ENCODE measurements at regions not wholly inside any gene's neighbourhood (a gene's known extent, or its start where the extent isn't known, plus 50 kb on each side); places are given as distances from the start of the nearest gene placed in this dataset.
A peak's percentile ranks its signal among the peaks of the same experiment; 100 is the strongest.
"Not testable (repeated sequence)": the region's sequence is repeated elsewhere in the genome, so short reads cannot be mapped to it uniquely, and the experiment has no call there.

- Mint-ChIP-seq H3K27ac (ENCODE audit: low read depth) (no peak overlapping the region), H3K4me3 (no peak overlapping the region), H3K4me1 (no peaks in the 10 kb centered on the region), H3K36me3 (ENCODE audit: insufficient read depth) (no peaks in the 10 kb centered on the region), H3K9me3 (no peaks in the 10 kb centered on the region), H3K27me3 (peaks cover 4% of the 10 kb centered on the region)
- ATAC-seq (replicated peaks; ENCODE audit: extremely low read depth, poor library complexity, severe bottlenecking) (no peak), DNase-seq (ENCODE audit: low spot score in 2 of 2) (no peak)
These were observed 77.0 kb upstream of the NT5E start for GRCh38 chr6:85372915-85373270.

- Mint-ChIP-seq H3K36me3 (ENCODE audit: insufficient read depth) (no peaks in the 10 kb centered on the region), H3K27ac (ENCODE audit: low read depth) (no peak overlapping the region), H3K9me3 (no peaks in the 10 kb centered on the region), H3K4me3 (no peak overlapping the region), H3K4me1 (no peaks in the 10 kb centered on the region), H3K27me3 (peaks cover 9% of the 10 kb centered on the region)
- DNase-seq (ENCODE audit: low spot score in 2 of 2) (no peak), ATAC-seq (replicated peaks; ENCODE audit: extremely low read depth, poor library complexity, severe bottlenecking) (no peak)
These were observed 77.5 kb upstream of the NT5E start for GRCh38 chr6:85372188-85372914.

GRCh38 chr6:85368631-85369030 is 81.3 kb upstream of the NT5E start:
- Mint-ChIP-seq H3K4me3 (no peak overlapping the region), H3K9me3 (no peaks in the 10 kb centered on the region), H3K4me1 (no peaks in the 10 kb centered on the region), H3K36me3 (ENCODE audit: insufficient read depth) (no peaks in the 10 kb centered on the region), H3K27me3 (peaks cover 18% of the 10 kb centered on the region), H3K27ac (ENCODE audit: low read depth) (no peak overlapping the region)
- DNase-seq (ENCODE audit: low spot score in 2 of 2) (no peak), ATAC-seq (replicated peaks; ENCODE audit: extremely low read depth, poor library complexity, severe bottlenecking) (no peak)

GRCh38 chr6:85364344-85364743 is 85.5 kb upstream of the NT5E start:
- no peak overlapping the region for H3K27ac Mint-ChIP-seq (ENCODE audit: low read depth)
- H3K9me3 Mint-ChIP-seq = no peaks in the 10 kb centered on the region
- no peak overlapping the region for H3K4me3 Mint-ChIP-seq
- H3K36me3 Mint-ChIP-seq (ENCODE audit: insufficient read depth) = peaks cover 2% of the 10 kb centered on the region
- peaks cover 18% of the 10 kb centered on the region for H3K27me3 Mint-ChIP-seq
- DNase-seq (ENCODE audit: low spot score in 2 of 2) (no peak), ATAC-seq (replicated peaks; ENCODE audit: extremely low read depth, poor library complexity, severe bottlenecking) (no peak)
- H3K4me1 Mint-ChIP-seq = no peaks in the 10 kb centered on the region

- Mint-ChIP-seq H3K4me3 (no peak overlapping the region), H3K27me3 (peaks cover 18% of the 10 kb centered on the region), H3K36me3 (ENCODE audit: insufficient read depth) (peaks cover 2% of the 10 kb centered on the region), H3K9me3 (no peaks in the 10 kb centered on the region), H3K27ac (ENCODE audit: low read depth) (no peak overlapping the region), H3K4me1 (no peaks in the 10 kb centered on the region)
- ATAC-seq (replicated peaks; ENCODE audit: extremely low read depth, poor library complexity, severe bottlenecking) (no peak), DNase-seq (ENCODE audit: low spot score in 2 of 2) (no peak)
These were observed 86.0 kb upstream of the NT5E start for GRCh38 chr6:85363870-85364269.

GRCh38 chr6:85362652-85363310 is 87.1 kb upstream of the NT5E start:
- H3K9me3 Mint-ChIP-seq = no peaks in the 10 kb centered on the region

GRCh38 chr6:85361643-85362014 is 88.3 kb upstream of the NT5E start:
- DNase-seq (ENCODE audit: low spot score in 2 of 2) = no peak
- no peak overlapping the region for H3K4me3 Mint-ChIP-seq
- H3K27me3 Mint-ChIP-seq = peaks cover 2% of the 10 kb centered on the region
- H3K27ac Mint-ChIP-seq (ENCODE audit: low read depth) = no peak overlapping the region
- H3K36me3 Mint-ChIP-seq (ENCODE audit: insufficient read depth) = peaks cover 2% of the 10 kb centered on the region
- ATAC-seq (replicated peaks; ENCODE audit: extremely low read depth, poor library complexity, severe bottlenecking) = no peak
- H3K4me1 Mint-ChIP-seq = no peaks in the 10 kb centered on the region
- no peaks in the 10 kb centered on the region for H3K9me3 Mint-ChIP-seq

More at GRCh38 chr6:85362652-85363310, 87.1 kb upstream of the NT5E start:
- ATAC-seq (replicated peaks; ENCODE audit: extremely low read depth, poor library complexity, severe bottlenecking) (no peak), DNase-seq (ENCODE audit: low spot score in 2 of 2) (no peak)
- Mint-ChIP-seq H3K4me1 (no peaks in the 10 kb centered on the region), H3K27ac (ENCODE audit: low read depth) (no peak overlapping the region), H3K27me3 (peaks cover 13% of the 10 kb centered on the region), H3K4me3 (no peak overlapping the region), H3K36me3 (ENCODE audit: insufficient read depth) (peaks cover 2% of the 10 kb centered on the region)

- no peak for ATAC-seq (replicated peaks; ENCODE audit: extremely low read depth, poor library complexity, severe bottlenecking)
- H3K9me3 Mint-ChIP-seq = no peaks in the 10 kb centered on the region
- no peak overlapping the region for H3K4me3 Mint-ChIP-seq
- H3K27ac Mint-ChIP-seq (ENCODE audit: low read depth) = no peak overlapping the region
- no peaks in the 10 kb centered on the region for H3K4me1 Mint-ChIP-seq
- H3K27me3 Mint-ChIP-seq = no peaks in the 10 kb centered on the region
- H3K36me3 Mint-ChIP-seq (ENCODE audit: insufficient read depth) = peaks cover 2% of the 10 kb centered on the region
- DNase-seq (ENCODE audit: low spot score in 2 of 2) = no peak
These were observed 88.9 kb upstream of the NT5E start for GRCh38 chr6:85360794-85361642.

GRCh38 chr6:85357651-85358050 is 92.2 kb upstream of the NT5E start:
- Mint-ChIP-seq H3K36me3 (ENCODE audit: insufficient read depth) (peaks cover 2% of the 10 kb centered on the region), H3K27ac (ENCODE audit: low read depth) (no peak overlapping the region), H3K9me3 (no peaks in the 10 kb centered on the region), H3K4me3 (no peak overlapping the region), H3K27me3 (no peaks in the 10 kb centered on the region), H3K4me1 (no peaks in the 10 kb centered on the region)
- DNase-seq (ENCODE audit: low spot score in 2 of 2) = no peak
- ATAC-seq (replicated peaks; ENCODE audit: extremely low read depth, poor library complexity, severe bottlenecking) = no peak

GRCh38 chr6:85356743-85357142 is 93.1 kb upstream of the NT5E start:
- H3K4me1 Mint-ChIP-seq; H3K9me3 Mint-ChIP-seq; DNase-seq (ENCODE audit: low spot score in 2 of 2); H3K27ac Mint-ChIP-seq (ENCODE audit: low read depth); H3K36me3 Mint-ChIP-seq (ENCODE audit: insufficient read depth); H3K4me3 Mint-ChIP-seq; ATAC-seq (replicated peaks; ENCODE audit: extremely low read depth, poor library complexity, severe bottlenecking); H3K27me3 Mint-ChIP-seq: not testable (repeated sequence)

- DNase-seq (ENCODE audit: low spot score in 2 of 2) = no peak
- Mint-ChIP-seq H3K27ac (ENCODE audit: low read depth) (no peak overlapping the region), H3K27me3 (peaks cover 6% of the 10 kb centered on the region), H3K4me3 (no peak overlapping the region), H3K9me3 (no peaks in the 10 kb centered on the region), H3K36me3 (ENCODE audit: insufficient read depth) (peaks cover under 1% of the 10 kb centered on the region), H3K4me1 (no peaks in the 10 kb centered on the region)
- no peak for ATAC-seq (replicated peaks; ENCODE audit: extremely low read depth, poor library complexity, severe bottlenecking)
These were observed 94.1 kb upstream of the NT5E start for GRCh38 chr6:85355816-85356215.

- Mint-ChIP-seq H3K27ac (ENCODE audit: low read depth) (no peak overlapping the region), H3K36me3 (ENCODE audit: insufficient read depth) (no peaks in the 10 kb centered on the region), H3K4me1 (no peaks in the 10 kb centered on the region)
These were observed 94.9 kb upstream of the NT5E start for GRCh38 chr6:85354761-85355618.

More at GRCh38 chr6:85354761-85355618, 94.9 kb upstream of the NT5E start:
- Mint-ChIP-seq H3K27me3 (peaks cover 10% of the 10 kb centered on the region), H3K4me3 (no peak overlapping the region), H3K9me3 (no peaks in the 10 kb centered on the region)
- DNase-seq (ENCODE audit: low spot score in 2 of 2) (peak; percentile 31 to 42), ATAC-seq (replicated peaks; ENCODE audit: extremely low read depth, poor library complexity, severe bottlenecking) (peak; percentile 43)
